ENCODE measurements at regions not wholly inside any gene's neighbourhood (a gene's known extent, or its start where the extent isn't known, plus 50 kb on each side); places are given as distances from the start of the nearest gene placed in this dataset.

DNA sequence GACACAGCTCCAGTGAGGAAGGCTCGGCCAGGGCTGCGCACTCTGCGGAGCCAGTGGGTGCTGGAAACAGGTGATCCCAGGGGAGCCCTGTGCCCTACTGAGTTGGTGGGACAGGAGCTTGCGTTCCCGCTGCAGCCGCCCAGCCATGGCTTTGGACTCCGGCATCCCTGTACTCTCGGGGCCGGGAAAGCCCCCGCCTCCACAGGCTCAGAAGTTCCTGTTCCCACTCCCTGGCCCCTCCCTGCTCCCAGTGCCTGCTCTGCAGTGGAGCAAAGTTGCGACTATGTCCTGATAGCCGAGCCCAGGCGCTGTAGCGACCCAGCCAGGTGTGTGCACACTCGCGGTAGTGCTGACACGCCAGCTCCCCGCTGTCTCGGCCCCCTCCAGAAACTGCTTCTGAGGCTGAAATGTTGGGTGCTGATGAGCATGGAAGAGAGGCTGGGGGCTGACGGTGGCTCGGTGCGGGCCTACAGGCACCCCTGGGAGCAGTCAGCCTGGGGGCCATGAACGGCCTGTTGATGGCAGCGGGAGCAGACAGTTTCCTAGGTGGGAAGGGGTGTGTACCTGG, 344.6 kb upstream of the MGAT4C start:
- H3K27me3 ChIP-seq (replicated peaks; ENCODE audit: insufficient read depth) = no peaks in the 10 kb centered on the region
- no peak overlapping the region for H3K4me3 ChIP-seq
- no peak for TF ChIP-seq POLR2A (IDR thresholded peaks at IDR 0.05)
- no peak for TF ChIP-seq POLR2AphosphoS5 (IDR thresholded peaks at IDR 0.05)
- TF ChIP-seq CTCF (IDR thresholded peaks at IDR 0.05) = no peak
- intact Hi-C loops (cut with DNase I) = no loop called here
- DNase-seq (ENCODE audit: low spot score) = no peak
- H3K27ac ChIP-seq = no peak overlapping the region
- H3K4me1 ChIP-seq (replicated peaks) = no peaks in the 10 kb centered on the region
- WGBS = 95% methylated on average over 24 of the region's 24 CpGs
- H3K9me3 ChIP-seq = no peaks in the 10 kb centered on the region
- no peaks in the 10 kb centered on the region for H3K36me3 ChIP-seq

- Histone ChIP-seq H3K9me3 (no peaks in the 10 kb centered on the region), H3K4me3 (no peak overlapping the region), H3K27me3 (replicated peaks; ENCODE audit: insufficient read depth) (no peaks in the 10 kb centered on the region), H3K27ac (no peak overlapping the region), H3K4me1 (replicated peaks) (no peaks in the 10 kb centered on the region), H3K36me3 (no peaks in the 10 kb centered on the region)
- TF ChIP-seq CTCF (IDR thresholded peaks at IDR 0.05) (no peak), POLR2A (IDR thresholded peaks at IDR 0.05) (no peak), POLR2AphosphoS5 (IDR thresholded peaks at IDR 0.05) (no peak)
- intact Hi-C loops (cut with DNase I) = no loop called here
- no peak for DNase-seq (ENCODE audit: low spot score)
Observed at GRCh38 chr12:86597431-86597830, 341.2 kb upstream of the MGAT4C start.

DNA sequence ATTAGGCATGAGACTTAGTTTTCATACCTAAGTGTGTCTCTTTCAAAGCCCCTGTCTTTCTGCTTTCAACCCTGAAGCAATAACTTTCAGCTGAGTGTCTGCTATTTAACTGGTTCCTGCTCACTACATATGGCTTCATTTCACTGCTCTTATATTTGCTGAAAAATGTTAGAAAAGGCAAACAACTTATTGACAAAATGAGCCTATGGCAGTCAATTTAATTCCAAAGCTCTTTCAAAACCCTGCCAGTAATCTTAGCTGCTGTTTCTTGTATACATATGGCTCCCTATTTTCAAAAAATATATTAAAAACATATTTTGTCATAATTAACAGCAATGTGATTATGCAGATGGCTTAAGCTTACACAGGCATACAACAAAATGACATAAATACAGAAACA, 334.1 kb upstream of the MGAT4C start:
- TF ChIP-seq POLR2AphosphoS5 (IDR thresholded peaks at IDR 0.05) (no peak), POLR2A (IDR thresholded peaks at IDR 0.05) (no peak), CTCF (IDR thresholded peaks at IDR 0.05) (no peak)
- no peaks in the 10 kb centered on the region for H3K36me3 ChIP-seq
- no peaks in the 10 kb centered on the region for H3K27me3 ChIP-seq (replicated peaks; ENCODE audit: insufficient read depth)
- intact Hi-C loops (cut with DNase I) = no loop called here
- DNase-seq (ENCODE audit: low spot score) = no peak
- H3K27ac ChIP-seq = no peak overlapping the region
- H3K9me3 ChIP-seq = no peaks in the 10 kb centered on the region
- no peak overlapping the region for H3K4me3 ChIP-seq
- no peaks in the 10 kb centered on the region for H3K4me1 ChIP-seq (replicated peaks)

DNA sequence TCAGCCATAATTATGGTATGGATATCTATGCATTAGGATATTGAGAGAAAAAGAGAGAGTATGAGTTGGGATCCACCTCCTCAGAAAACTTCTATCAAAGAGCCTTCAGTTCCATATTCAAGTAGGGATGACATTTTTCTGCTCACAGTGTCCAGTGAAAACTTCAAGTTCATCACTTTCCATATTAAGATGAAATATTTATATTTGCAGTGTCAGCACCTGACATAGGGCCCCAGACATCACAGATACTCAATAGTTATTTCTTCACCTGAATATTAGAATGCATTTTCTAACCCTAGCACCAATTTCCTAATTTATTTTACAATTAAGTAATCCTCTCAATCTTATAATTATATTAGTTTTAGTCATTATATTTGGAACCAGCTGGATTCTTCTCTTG, 318.0 kb upstream of the MGAT4C start:
- no peak for DNase-seq (ENCODE audit: low spot score)
- intact Hi-C loops (cut with DNase I) = no loop called here
- no peak overlapping the region for H3K27ac ChIP-seq

More for the DNA sequence above, 318.0 kb upstream of the MGAT4C start:
- Histone ChIP-seq H3K36me3 (no peaks in the 10 kb centered on the region), H3K4me1 (replicated peaks) (no peaks in the 10 kb centered on the region), H3K4me3 (no peak overlapping the region), H3K9me3 (no peaks in the 10 kb centered on the region), H3K27me3 (replicated peaks; ENCODE audit: insufficient read depth) (no peaks in the 10 kb centered on the region)
- TF ChIP-seq POLR2A (IDR thresholded peaks at IDR 0.05) (no peak), POLR2AphosphoS5 (IDR thresholded peaks at IDR 0.05) (no peak), CTCF (IDR thresholded peaks at IDR 0.05) (no peak)

All from prostate gland (tissue), 2 donors.